ENCODE measurements at regions not wholly inside any gene's neighbourhood (a gene's known extent, or its start where the extent isn't known, plus 50 kb on each side); places are given as distances from the start of the nearest gene placed in this dataset.

- in situ Hi-C loops (cut with HindIII; ENCODE audit: low sequenced_read_pairs): no loop called here
These were observed 682.8 kb upstream of the NR2F2 start for GRCh38 chr15:95647531-95648277.

DNA sequence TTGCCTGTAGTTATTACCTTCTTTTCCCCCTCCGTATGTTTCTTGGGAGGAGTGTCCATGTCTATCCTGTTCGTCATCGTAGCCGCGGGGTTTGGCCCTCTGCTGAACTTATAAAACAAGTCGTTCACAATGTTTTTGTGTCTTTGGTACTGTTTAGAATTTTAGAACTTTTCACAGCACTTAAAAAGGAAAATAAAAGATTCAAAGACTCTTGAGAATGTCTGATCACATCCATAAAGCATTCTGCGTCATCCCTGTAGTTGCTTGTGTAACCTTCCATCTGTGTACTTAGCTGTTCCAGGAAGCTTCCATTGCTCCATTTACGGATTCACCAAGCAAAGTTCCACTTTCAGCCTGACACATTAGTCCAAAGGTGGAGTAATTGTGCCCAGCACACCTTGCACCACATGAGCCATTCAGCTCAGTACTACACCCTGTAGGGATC is 677.1 kb upstream of the NR2F2 start:
- in situ Hi-C loops (cut with HindIII; ENCODE audit: low sequenced_read_pairs): no loop called here

- in situ Hi-C loops (cut with HindIII; ENCODE audit: low sequenced_read_pairs): no loop called here
These were observed 675.4 kb upstream of the NR2F2 start for GRCh38 chr15:95655089-95655607.

GRCh38 chr15:95656595-95656994 is 673.9 kb upstream of the NR2F2 start:
- in situ Hi-C loops (cut with HindIII; ENCODE audit: low sequenced_read_pairs): no loop called here

DNA sequence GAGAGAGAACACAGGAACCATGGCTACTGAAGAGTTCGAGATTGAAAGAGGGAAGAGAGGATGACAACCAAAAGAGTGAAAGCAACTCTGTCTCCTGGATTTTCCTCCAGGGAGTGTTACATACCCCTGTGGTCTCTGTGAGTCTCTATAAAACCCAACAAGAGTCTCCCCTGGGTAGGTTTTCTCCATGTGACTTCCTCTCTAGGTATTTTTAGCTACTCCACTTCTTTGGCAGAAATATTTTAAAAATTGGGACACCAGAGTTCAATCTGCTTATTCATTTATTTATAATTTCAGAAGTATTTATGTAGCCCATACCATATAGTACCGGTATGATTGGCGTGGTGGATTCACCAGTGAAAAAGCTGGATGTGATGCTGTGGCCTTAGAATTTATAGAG is 671.7 kb upstream of the NR2F2 start:
- in situ Hi-C loops (cut with HindIII; ENCODE audit: low sequenced_read_pairs): no loop called here

DNA sequence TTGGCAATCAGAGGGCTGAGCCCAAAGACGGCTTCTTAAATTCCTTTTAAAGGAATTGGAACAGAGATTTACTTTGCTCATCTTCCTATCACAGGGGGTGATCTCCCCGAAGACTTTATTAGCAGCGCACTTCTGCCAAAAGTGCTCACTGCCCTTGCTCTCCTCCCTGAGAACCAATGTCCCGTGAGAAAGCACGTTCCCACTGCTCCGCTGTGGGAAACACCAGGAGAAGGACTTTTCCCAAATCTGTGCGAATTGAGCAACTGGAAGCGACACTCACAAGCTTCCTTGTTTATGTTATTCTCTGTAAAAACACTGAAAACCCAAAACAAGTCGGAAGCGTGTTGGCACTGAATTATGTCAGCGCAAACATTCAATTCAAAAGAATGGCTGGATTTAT is 670.8 kb upstream of the NR2F2 start:
- in situ Hi-C loops (cut with HindIII; ENCODE audit: low sequenced_read_pairs): no loop called here

DNA sequence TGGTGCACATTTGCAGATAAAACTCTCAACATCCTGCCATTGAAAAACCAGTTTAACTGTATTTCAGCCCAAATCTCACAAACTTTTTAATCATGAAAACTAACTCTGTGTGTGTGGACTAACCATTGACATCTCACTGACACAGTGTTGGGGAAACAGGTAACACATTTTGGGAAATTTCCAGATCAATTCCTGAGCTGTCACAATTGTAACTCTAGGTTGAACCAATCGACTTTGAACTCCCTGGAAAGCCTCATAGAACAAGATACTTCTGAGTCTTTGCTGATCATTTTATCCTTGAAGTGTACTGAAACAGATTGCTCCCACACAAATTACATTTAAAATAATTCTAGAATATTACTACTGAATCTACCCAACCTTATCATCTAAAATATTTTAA is 667.9 kb upstream of the NR2F2 start:
- in situ Hi-C loops (cut with HindIII; ENCODE audit: low sequenced_read_pairs): no loop called here

GRCh38 chr15:95663156-95664100 is 667.1 kb upstream of the NR2F2 start:
- in situ Hi-C loops (cut with HindIII; ENCODE audit: low sequenced_read_pairs): no loop called here

DNA sequence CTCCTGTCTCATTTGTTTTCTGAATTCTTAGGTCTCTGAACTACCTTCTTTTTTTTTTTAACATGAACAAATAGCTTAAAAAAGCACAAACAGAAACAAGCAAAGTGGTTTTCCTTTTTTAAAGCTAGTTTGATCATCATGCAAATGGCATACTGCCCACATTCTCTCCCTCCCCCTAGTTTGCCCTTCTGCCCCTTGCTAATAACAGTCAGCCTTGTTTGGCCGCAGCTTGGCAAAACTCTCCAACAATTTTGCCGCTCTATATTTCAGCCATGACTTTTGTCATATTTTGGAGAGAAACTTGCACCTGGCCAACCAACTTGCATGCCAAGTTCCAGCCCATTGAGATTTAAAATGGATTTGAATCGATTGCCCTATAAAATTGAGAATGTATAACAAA is 666.0 kb upstream of the NR2F2 start:
- in situ Hi-C loops (cut with HindIII; ENCODE audit: low sequenced_read_pairs): no loop called here

GRCh38 chr15:95669146-95669922 is 661.2 kb upstream of the NR2F2 start:
- in situ Hi-C loops (cut with HindIII; ENCODE audit: low sequenced_read_pairs): no loop called here

DNA sequence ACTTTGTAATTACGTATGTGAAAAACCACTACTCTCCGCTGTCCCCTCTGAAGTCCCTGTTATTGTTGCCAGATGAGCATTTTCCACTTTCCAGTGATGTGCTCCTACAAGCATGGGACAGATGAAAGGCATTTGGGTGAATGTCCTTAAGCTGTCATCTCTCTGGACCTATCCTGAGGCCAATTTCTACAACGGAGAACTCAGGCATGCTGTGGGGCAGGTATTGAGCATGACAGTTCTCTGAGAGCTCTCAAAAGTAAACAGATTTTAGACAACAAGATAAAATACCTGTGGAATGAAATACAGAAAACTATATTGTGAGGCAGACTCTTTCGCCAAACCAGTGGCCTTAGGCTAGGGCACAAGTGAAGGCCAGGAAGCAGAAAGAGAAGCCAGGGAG is 656.5 kb upstream of the NR2F2 start:
- in situ Hi-C loops (cut with HindIII; ENCODE audit: low sequenced_read_pairs): no loop called here

DNA sequence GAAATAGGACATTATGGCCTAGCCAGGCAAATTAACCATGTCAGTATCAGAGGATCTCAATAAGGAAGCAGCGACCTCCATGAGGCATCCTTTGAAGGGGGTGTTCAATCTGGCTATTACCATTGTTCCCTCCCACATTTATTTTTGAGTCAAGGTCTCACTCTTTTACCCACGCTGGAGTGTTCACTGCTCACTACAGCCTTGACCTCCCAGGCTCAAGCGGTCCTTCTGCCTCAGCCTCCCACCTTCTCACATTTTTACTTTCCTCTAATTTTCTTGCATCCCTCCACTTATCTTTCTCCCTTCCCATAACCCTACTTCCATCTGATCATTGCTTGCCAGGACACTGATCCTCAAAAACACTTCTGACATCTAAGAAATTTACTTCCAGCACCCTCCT is 654.0 kb upstream of the NR2F2 start:
- in situ Hi-C loops (cut with HindIII; ENCODE audit: low sequenced_read_pairs): no loop called here

DNA sequence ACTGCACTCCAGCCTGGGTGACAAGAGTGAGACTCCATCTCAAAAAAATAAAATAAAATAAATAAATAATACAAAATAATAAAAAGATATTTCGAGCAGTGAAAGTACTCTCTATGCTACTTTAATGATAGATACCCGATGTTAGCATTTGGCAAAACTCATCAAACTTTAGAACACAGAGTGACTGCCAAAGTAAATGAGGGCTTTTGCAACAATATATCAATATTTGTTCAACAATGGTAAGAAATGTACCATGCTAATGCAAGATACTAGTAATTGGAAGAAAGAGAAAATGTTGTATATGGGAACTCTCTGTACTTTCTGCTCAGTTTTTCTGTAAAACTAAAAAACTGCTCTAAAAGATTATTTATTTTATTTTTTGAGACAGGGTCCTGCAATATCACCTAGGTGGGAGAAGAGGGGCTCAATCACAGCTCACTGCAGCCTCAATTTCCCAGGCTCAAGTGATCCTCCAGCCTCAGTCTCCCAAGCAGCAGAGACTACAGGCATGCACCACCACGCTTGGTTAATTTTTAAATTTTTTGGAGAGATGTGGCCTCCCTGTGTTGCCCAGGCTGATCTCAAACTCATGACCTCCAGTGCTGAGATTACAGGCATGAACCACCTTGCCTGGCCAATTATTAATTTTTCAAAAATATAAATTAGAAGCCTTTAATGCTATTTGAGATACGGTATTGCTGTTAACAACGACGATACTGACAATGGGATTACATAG is 650.5 kb upstream of the NR2F2 start:
- in situ Hi-C loops (cut with HindIII; ENCODE audit: low sequenced_read_pairs): no loop called here

DNA sequence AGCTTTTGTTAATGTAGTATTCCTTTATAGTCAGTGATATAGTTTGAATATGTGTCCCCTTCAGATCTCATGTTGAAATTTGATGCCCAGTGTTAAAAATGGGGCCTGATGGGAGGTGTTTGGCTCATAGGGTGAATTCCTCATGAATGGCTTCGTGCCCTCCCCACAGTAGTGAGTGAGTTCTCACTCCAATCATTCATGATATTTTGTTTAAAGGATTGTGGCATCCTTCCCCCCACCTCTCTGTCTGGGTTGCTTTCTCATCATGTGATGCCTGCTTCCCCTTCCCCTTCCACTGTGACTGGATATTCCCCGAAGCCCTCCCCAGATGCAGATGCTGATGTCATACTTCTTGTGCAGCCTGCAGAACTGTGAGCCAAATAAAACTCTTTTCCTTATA is 649.8 kb upstream of the NR2F2 start:
- in situ Hi-C loops (cut with HindIII; ENCODE audit: low sequenced_read_pairs): no loop called here

DNA sequence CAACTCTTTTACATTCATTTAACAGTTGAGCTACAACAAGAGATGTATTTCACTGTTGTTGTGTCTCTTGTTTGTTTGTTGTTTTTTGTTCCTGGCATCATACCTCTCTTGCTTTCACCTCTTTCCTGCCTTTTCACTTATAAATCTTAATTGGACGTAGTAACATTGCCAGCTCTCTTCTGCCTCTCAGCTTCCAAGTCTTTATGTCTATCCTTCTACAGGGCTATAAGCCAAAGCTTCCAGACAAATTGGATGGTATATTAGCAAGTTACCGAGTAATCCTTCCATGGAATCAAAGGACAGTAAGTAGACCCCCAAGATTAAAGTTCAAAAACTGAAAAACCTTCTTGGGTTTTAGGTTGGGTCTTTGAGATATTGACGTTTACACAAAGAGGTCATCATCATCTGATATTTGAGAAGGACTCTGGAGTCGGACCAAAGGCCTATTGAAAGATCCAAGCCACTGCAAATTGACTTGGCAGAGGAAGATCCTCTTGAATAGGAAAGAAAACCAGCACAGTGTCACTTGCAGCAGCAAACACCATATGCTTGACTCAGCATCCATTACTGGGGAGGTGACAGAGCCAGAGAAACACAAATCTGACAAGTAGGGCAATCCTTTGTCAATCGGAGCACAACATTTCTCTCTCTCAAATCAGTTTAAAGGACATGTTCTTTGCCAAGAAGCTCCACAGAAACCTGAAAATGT is 648.5 kb upstream of the NR2F2 start:
- in situ Hi-C loops (cut with HindIII; ENCODE audit: low sequenced_read_pairs): no loop called here

DNA sequence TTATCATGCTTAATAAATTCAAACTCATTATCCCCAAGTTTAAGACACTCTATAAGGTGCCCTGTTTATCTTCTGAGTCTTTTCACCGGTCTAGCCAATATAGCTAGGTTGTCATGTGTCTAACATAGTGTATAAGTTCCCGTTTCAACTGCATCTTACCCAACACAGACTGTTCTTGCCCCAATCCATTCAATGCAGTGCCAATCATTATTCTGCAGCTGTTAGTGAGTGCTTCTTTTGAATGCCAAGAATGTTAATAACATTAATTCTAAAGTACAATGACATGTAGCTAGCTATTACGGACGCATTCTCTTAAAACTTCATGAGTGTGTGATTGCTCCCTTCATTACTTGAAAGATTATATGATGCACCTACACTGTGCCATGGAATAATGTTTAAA is 646.4 kb upstream of the NR2F2 start:
- in situ Hi-C loops (cut with HindIII; ENCODE audit: low sequenced_read_pairs): no loop called here

GRCh38 chr15:95684693-95685115 is 645.8 kb upstream of the NR2F2 start:
- in situ Hi-C loops (cut with HindIII; ENCODE audit: low sequenced_read_pairs): no loop called here

- in situ Hi-C loops (cut with HindIII; ENCODE audit: low sequenced_read_pairs): no loop called here
These were observed 643.4 kb upstream of the NR2F2 start for GRCh38 chr15:95687061-95687460.

DNA sequence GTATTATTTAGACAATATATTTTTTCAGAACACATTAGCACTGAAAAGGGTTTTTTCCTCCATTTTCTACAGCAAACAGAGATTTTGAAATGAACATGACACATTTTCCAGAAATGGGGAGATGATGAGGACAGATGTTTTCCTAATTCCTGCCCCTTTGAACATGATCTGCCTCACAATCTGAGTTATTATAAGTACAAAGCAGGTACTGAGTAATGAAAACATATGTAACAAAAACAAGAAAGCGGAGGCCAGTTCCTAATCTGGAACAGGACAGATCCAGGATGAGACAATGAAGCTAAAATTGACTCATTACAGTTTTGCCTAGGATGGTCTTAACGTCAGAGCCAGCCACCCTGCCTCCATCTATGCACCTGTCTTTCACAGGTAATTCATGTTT is 642.8 kb upstream of the NR2F2 start:
- in situ Hi-C loops (cut with HindIII; ENCODE audit: low sequenced_read_pairs): no loop called here
